ENCODE measurements at regions not wholly inside any gene's neighbourhood (a gene's known extent, or its start where the extent isn't known, plus 50 kb on each side); places are given as distances from the start of the nearest gene placed in this dataset.
"Not testable (repeated sequence)": the region's sequence is repeated elsewhere in the genome, so short reads cannot be mapped to it uniquely, and the experiment has no call there.

DNA sequence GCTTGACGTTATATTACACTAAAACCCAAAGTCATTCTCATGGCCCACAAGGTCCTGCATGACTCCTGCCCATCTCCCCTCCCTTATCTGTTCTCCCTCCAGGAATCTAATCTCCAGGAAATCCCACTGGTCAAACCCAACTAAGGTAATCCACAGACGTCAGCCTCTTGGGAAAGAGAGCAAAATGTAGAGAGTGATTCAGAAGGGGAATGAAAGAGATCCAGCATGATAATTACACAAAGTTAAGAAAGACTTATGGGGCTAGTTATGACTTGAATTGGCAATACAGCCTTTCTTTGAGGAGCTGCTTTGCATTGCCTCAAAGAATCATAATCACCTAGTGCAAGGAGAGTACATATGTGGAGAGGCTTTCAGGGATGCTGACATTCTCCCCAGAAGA, 137.8 kb upstream of the MYRIP start:
- H4K20me1 ChIP-seq (ENCODE audit: insufficient read depth), result no peaks in the 10 kb centered on the region
- no peaks in the 10 kb centered on the region for H3K4me1 ChIP-seq (ENCODE audit: insufficient read depth)
- H3K79me2 ChIP-seq (ENCODE audit: insufficient read depth), result no peaks in the 10 kb centered on the region
- no peaks in the 10 kb centered on the region for H3K9me2 ChIP-seq (ENCODE audit: insufficient read depth)
- no peak overlapping the region for H3K4me2 ChIP-seq (ENCODE audit: unreplicated experiment)
- no peak for DNase-seq
- H3K27me3 ChIP-seq (replicated peaks; ENCODE audit: insufficient read depth), result no peaks in the 10 kb centered on the region; the same call in 1 of the 2 replicates
- H3K9me3 ChIP-seq (ENCODE audit: low read depth), result no peaks in the 10 kb centered on the region
- H3K9ac ChIP-seq, result no peak overlapping the region
- WGBS, 2 experiments (ENCODE audit: low coverage in 1 of 2, low lambda C conversion rate in 2 of 2, missing lambda C conversion rate in 2 of 2), result 41 to 48% methylated on average over 2 of the region's 2 CpGs
- no peak overlapping the region for H2AFZ ChIP-seq
- H3K4me3 ChIP-seq, result no peak overlapping the region
- TF ChIP-seq EZH2phosphoT487 (IDR thresholded peaks at IDR 0.05; ENCODE audit: insufficient read depth, low read depth), result no peak
- TF ChIP-seq EZH2 (IDR thresholded peaks at IDR 0.05; ENCODE audit: insufficient read depth, poor library complexity, severe bottlenecking), result no peak
- H3F3A ChIP-seq (ENCODE audit: insufficient read depth), result no peaks in the 10 kb centered on the region
- in situ Hi-C loops (cut with MboI), result no loop called here
- no peak overlapping the region for H3K27ac ChIP-seq
- H3K36me3 ChIP-seq (ENCODE audit: low read depth), result no peaks in the 10 kb centered on the region

- peak; percentile 33 for DNase-seq
- Histone ChIP-seq H3K27ac (no peak overlapping the region), H2AFZ (no peak overlapping the region), H3K4me1 (ENCODE audit: insufficient read depth) (peaks cover 8% of the 10 kb centered on the region; the same call in 1 of the 2 replicates), H3K9me3 (ENCODE audit: low read depth) (no peaks in the 10 kb centered on the region), H3K4me3 (no peak overlapping the region), H3K9ac (no peak overlapping the region), H3K27me3 (replicated peaks; ENCODE audit: insufficient read depth) (no peaks in the 10 kb centered on the region), H3F3A (ENCODE audit: insufficient read depth) (peaks cover 7% of the 10 kb centered on the region; the same call in 1 of the 2 replicates), H3K36me3 (ENCODE audit: low read depth) (no peaks in the 10 kb centered on the region), H3K4me2 (ENCODE audit: unreplicated experiment) (no peak overlapping the region), H3K9me2 (ENCODE audit: insufficient read depth) (no peaks in the 10 kb centered on the region), H3K79me2 (ENCODE audit: insufficient read depth) (no peaks in the 10 kb centered on the region), H4K20me1 (ENCODE audit: insufficient read depth) (no peaks in the 10 kb centered on the region)
- 79 to 95% methylated on average over 1 of the region's 1 CpG for WGBS, 2 experiments (ENCODE audit: low coverage in 1 of 2, low lambda C conversion rate in 2 of 2, missing lambda C conversion rate in 2 of 2)
- TF ChIP-seq EZH2 (IDR thresholded peaks at IDR 0.05; ENCODE audit: insufficient read depth, poor library complexity, severe bottlenecking) (no peak), EZH2phosphoT487 (IDR thresholded peaks at IDR 0.05; ENCODE audit: insufficient read depth, low read depth) (no peak)
- in situ Hi-C loops (cut with MboI), result loop anchor here (25.0 kb wide), 1 partner anchor 482 kb away; no protein-coding TSS in a partner anchor
Measured at GRCh38 chr3:39705351-39705900, 104.0 kb upstream of the MYRIP start.

DNA sequence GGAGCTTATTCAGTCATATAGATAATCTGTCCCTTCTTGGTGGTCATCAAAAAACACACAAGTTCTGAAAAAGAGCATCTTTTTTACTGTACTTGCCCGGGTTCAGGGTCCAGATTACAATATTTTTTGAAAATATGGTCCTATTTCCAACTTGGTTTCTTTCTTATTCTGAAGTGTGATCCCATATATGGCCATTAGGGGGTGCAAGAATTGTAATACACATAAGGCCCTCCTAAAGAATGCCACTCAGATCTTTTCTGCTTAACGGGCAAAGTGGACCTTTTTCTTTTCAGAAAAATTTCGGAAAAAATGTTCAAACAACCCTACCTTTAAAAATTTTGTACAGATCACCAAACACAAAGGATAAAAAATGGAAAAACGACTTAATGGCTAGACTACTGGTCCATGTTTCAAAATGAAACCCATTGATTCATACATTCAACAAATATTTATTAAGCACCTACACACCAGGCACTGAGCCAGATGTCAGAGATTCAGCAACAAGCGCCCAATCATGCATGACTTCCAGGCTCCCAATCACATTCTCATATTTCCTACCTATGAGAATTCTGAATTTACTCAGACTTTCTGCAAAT, 102.0 kb upstream of the MYRIP start:
- Histone ChIP-seq H3K9me3 (ENCODE audit: low read depth) (no peaks in the 10 kb centered on the region), H3K4me1 (ENCODE audit: insufficient read depth) (peaks cover 8% of the 10 kb centered on the region; the same call in 1 of the 2 replicates), H3F3A (ENCODE audit: insufficient read depth) (peaks cover 7% of the 10 kb centered on the region; the same call in 1 of the 2 replicates), H3K36me3 (ENCODE audit: low read depth) (no peaks in the 10 kb centered on the region), H4K20me1 (ENCODE audit: insufficient read depth) (no peaks in the 10 kb centered on the region), H3K27ac (no peak overlapping the region), H3K9ac (no peak overlapping the region), H3K27me3 (replicated peaks; ENCODE audit: insufficient read depth) (no peaks in the 10 kb centered on the region), H3K4me2 (ENCODE audit: unreplicated experiment) (no peak overlapping the region), H3K79me2 (ENCODE audit: insufficient read depth) (no peaks in the 10 kb centered on the region), H3K4me3 (no peak overlapping the region), H2AFZ (0 out of 2 replicates have a peak overlapping the region, but pooled peaks have one; percentile 6), H3K9me2 (ENCODE audit: insufficient read depth) (no peaks in the 10 kb centered on the region)
- in situ Hi-C loops (cut with MboI), result loop anchor here (25.0 kb wide), 1 partner anchor 480 kb away; no protein-coding TSS in a partner anchor
- WGBS, 2 experiments (ENCODE audit: low coverage in 1 of 2, low lambda C conversion rate in 2 of 2, missing lambda C conversion rate in 2 of 2), result 4 to 5% methylated on average over 5 of the region's 5 CpGs
- TF ChIP-seq EZH2 (IDR thresholded peaks at IDR 0.05; ENCODE audit: insufficient read depth, poor library complexity, severe bottlenecking) (no peak), EZH2phosphoT487 (IDR thresholded peaks at IDR 0.05; ENCODE audit: insufficient read depth, low read depth) (no peak)
- peak; percentile 67 for DNase-seq

- H3F3A ChIP-seq (ENCODE audit: insufficient read depth), result no peaks in the 10 kb centered on the region
- no peaks in the 10 kb centered on the region for H3K9me2 ChIP-seq (ENCODE audit: insufficient read depth)
- no peaks in the 10 kb centered on the region for H3K9me3 ChIP-seq (ENCODE audit: low read depth)
- H2AFZ ChIP-seq, result no peak overlapping the region
- no peaks in the 10 kb centered on the region for H3K36me3 ChIP-seq (ENCODE audit: low read depth)
- in situ Hi-C loops (cut with MboI), result loop anchor here (25.0 kb wide), 1 partner anchor 475 kb away; no protein-coding TSS in a partner anchor
- H3K9ac ChIP-seq, result no peak overlapping the region
- no peaks in the 10 kb centered on the region for H4K20me1 ChIP-seq (ENCODE audit: insufficient read depth)
- H3K4me3 ChIP-seq, result no peak overlapping the region
- no peaks in the 10 kb centered on the region for H3K27me3 ChIP-seq (replicated peaks; ENCODE audit: insufficient read depth)
- no peak overlapping the region for H3K4me2 ChIP-seq (ENCODE audit: unreplicated experiment)
- no peak for TF ChIP-seq EZH2phosphoT487 (IDR thresholded peaks at IDR 0.05; ENCODE audit: insufficient read depth, low read depth)
- TF ChIP-seq EZH2 (IDR thresholded peaks at IDR 0.05; ENCODE audit: insufficient read depth, poor library complexity, severe bottlenecking), result no peak
- WGBS, 2 experiments (ENCODE audit: low coverage in 1 of 2, low lambda C conversion rate in 2 of 2, missing lambda C conversion rate in 2 of 2), result 47 to 57% methylated on average over 4 of the region's 4 CpGs
- H3K27ac ChIP-seq, result no peak overlapping the region
- no peak for DNase-seq
- H3K4me1 ChIP-seq (ENCODE audit: insufficient read depth), result no peaks in the 10 kb centered on the region
- no peaks in the 10 kb centered on the region for H3K79me2 ChIP-seq (ENCODE audit: insufficient read depth)
Measured at GRCh38 chr3:39712413-39713048, 96.9 kb upstream of the MYRIP start.

DNA sequence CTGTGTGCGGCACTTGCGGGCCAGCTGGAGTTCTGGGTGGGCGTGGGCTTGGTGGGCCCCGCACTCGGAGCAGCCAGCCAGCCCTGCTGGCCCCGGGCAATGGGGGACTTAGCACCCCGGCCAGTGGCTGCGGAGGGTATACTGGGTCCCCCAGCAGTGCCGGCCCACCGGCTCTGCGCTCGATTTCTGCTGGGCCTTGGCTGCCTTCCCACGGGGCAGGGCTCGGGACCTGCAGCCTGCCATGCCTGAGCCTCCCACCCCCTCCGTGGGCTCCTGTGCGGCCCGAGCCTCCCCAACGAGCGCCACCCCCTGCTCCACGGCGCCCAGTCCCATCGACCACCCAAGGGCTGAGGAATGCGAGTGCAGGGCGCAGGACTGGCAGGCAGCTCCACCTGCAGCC, 96.1 kb upstream of the MYRIP start:
- not testable (repeated sequence) for H4K20me1 ChIP-seq (ENCODE audit: insufficient read depth); H3K4me1 ChIP-seq (ENCODE audit: insufficient read depth)
- in situ Hi-C loops (cut with MboI), result loop anchor here (25.0 kb wide), 1 partner anchor 474 kb away; no protein-coding TSS in a partner anchor

More for the DNA sequence above, 96.1 kb upstream of the MYRIP start:
- H2AFZ ChIP-seq; H3K27ac ChIP-seq; H3K36me3 ChIP-seq (ENCODE audit: low read depth); H3K79me2 ChIP-seq (ENCODE audit: insufficient read depth); DNase-seq; H3K4me3 ChIP-seq; H3K27me3 ChIP-seq (replicated peaks; ENCODE audit: insufficient read depth); H3F3A ChIP-seq (ENCODE audit: insufficient read depth); H3K9ac ChIP-seq; H3K9me2 ChIP-seq (ENCODE audit: insufficient read depth); H3K9me3 ChIP-seq (ENCODE audit: low read depth); H3K4me2 ChIP-seq (ENCODE audit: unreplicated experiment): not testable (repeated sequence)
- WGBS, 2 experiments (ENCODE audit: low coverage in 1 of 2, low lambda C conversion rate in 2 of 2, missing lambda C conversion rate in 2 of 2), result 87 to 90% methylated on average over 8 to 23 of the region's 24 CpGs
